Sigmoid colon (tissue), 4 donors: ENCODE measurements at regions not wholly inside any gene's neighbourhood (a gene's known extent, or its start where the extent isn't known, plus 50 kb on each side); places are given as distances from the start of the nearest gene placed in this dataset.

ENCODE experiments used
- EP300 ChIP-seq, 4 donors: sonication (generic); formaldehyde crosslinking; IDR thresholded peaks; one replicate each; pipeline ENCODE4 v1.6.1; 2017; ENCODE audit warnings: antibody characterized with exemption in 4 of 4
- POLR2A ChIP-seq, 2 donors: fragments of 450-650 bp; IDR thresholded peaks; one replicate each; pipeline ENCODE4 v1.6.1; 2016; ENCODE audit warnings: antibody characterized with exemption in 2 of 2, mild to moderate bottlenecking in 2 of 2, moderate library complexity in 2 of 2
- POLR2AphosphoS5 ChIP-seq, 4 donors: sonication (generic); formaldehyde crosslinking; IDR thresholded peaks; one replicate each; pipeline ENCODE4 v1.6.1; 2017; ENCODE audit warnings: antibody characterized with exemption in 4 of 4
- TF ChIP-seq, protein P1 (sequence below), 4 experiments: fragments of 450-650 bp in 3 of 4; fragments of 200-600 bp in 1 of 4; IDR thresholded peaks; one replicate each; pipeline ENCODE4 v1.5.1; 2016 to 2019; ENCODE audit warnings: antibody characterized with exemption in 4 of 4, mild to moderate bottlenecking in 3 of 4, moderate library complexity in 2 of 4

GRCh38 chr11:29773656-29774264, 243.1 kb downstream of the KCNA4 start:
- TF ChIP-seq, protein P1, sequence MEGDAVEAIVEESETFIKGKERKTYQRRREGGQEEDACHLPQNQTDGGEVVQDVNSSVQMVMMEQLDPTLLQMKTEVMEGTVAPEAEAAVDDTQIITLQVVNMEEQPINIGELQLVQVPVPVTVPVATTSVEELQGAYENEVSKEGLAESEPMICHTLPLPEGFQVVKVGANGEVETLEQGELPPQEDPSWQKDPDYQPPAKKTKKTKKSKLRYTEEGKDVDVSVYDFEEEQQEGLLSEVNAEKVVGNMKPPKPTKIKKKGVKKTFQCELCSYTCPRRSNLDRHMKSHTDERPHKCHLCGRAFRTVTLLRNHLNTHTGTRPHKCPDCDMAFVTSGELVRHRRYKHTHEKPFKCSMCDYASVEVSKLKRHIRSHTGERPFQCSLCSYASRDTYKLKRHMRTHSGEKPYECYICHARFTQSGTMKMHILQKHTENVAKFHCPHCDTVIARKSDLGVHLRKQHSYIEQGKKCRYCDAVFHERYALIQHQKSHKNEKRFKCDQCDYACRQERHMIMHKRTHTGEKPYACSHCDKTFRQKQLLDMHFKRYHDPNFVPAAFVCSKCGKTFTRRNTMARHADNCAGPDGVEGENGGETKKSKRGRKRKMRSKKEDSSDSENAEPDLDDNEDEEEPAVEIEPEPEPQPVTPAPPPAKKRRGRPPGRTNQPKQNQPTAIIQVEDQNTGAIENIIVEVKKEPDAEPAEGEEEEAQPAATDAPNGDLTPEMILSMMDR (IDR thresholded peaks at IDR 0.05), result no peak
- TF ChIP-seq POLR2A (IDR thresholded peaks at IDR 0.05) (no peak), EP300 (IDR thresholded peaks at IDR 0.05) (no peak), POLR2AphosphoS5 (IDR thresholded peaks at IDR 0.05) (no peak)
